Bronchial epithelial cell (primary cell): ENCODE measurements at regions not wholly inside any gene's neighbourhood (a gene's known extent, or its start where the extent isn't known, plus 50 kb on each side); places are given as distances from the start of the nearest gene placed in this dataset.

Experiments
- DNase-seq: peaks from one replicate; pipeline ENCODE4 v3.0.0-alpha.2; 2010; ENCODE audit warnings: low read depth
- FAIRE-seq: peaks from 2 replicates; lab custom pipeline; 2011; peaks lifted over from hg19 to GRCh38; lab: Jason Lieb, UNC
- H3K27me3 ChIP-seq: 2 replicates; pipeline ENCODE4 v1.5.1; 2011; ENCODE audit warnings: low read length; ENCODE audit not compliant: control insufficient read depth, insufficient read depth
- H3K36me3 ChIP-seq: 2 replicates; pipeline ENCODE4 v1.5.1; 2011; ENCODE audit warnings: low read length; ENCODE audit not compliant: control insufficient read depth, insufficient read depth
- H3K4me3 ChIP-seq: 2 replicates; pipeline ENCODE4 v1.5.1; 2011; ENCODE audit warnings: mild to moderate bottlenecking, low read depth, low read length, control low read depth
- CTCF ChIP-seq: IDR thresholded peaks from 2 replicates; pipeline ENCODE4 v1.5.1; 2011; ENCODE audit warnings: mild to moderate bottlenecking, moderate library complexity, low read length, control low read depth, inconsistent platforms; ENCODE audit not compliant: insufficient read depth, severe bottlenecking

GRCh38 chr13:22112956-22113745, 442.3 kb downstream of the FGF9 start:
- DNase-seq (no peak), FAIRE-seq (no peak)
- Histone ChIP-seq H3K27me3 (peaks cover 1% of the 10 kb centered on the region), H3K36me3 (no peaks in the 10 kb centered on the region), H3K4me3 (no peak overlapping the region)
- TF ChIP-seq CTCF, result no peak

GRCh38 chr13:22114630-22115311, 443.9 kb downstream of the FGF9 start:
- no peak for FAIRE-seq
- TF ChIP-seq CTCF, result no peak
- DNase-seq, result no peak

GRCh38 chr13:22118158-22118557, 447.3 kb downstream of the FGF9 start:
- no peaks in the 10 kb centered on the region for H3K27me3 ChIP-seq
- FAIRE-seq, result no peak

More at GRCh38 chr13:22114630-22115311, 443.9 kb downstream of the FGF9 start:
- Histone ChIP-seq H3K4me3 (no peak overlapping the region), H3K36me3 (no peaks in the 10 kb centered on the region), H3K27me3 (no peaks in the 10 kb centered on the region)

GRCh38 chr13:22120646-22121045, 449.8 kb downstream of the FGF9 start:
- Histone ChIP-seq H3K36me3 (no peaks in the 10 kb centered on the region), H3K27me3 (no peaks in the 10 kb centered on the region), H3K4me3 (no peak overlapping the region)
- FAIRE-seq (no peak), DNase-seq (no peak)
- TF ChIP-seq CTCF, result no peak

More at GRCh38 chr13:22118158-22118557, 447.3 kb downstream of the FGF9 start:
- Histone ChIP-seq H3K4me3 (no peak overlapping the region), H3K36me3 (no peaks in the 10 kb centered on the region)
- no peak for DNase-seq
- TF ChIP-seq CTCF, result no peak

GRCh38 chr13:22121146-22121739, 450.4 kb downstream of the FGF9 start:
- Histone ChIP-seq H3K36me3 (no peaks in the 10 kb centered on the region), H3K27me3 (no peaks in the 10 kb centered on the region), H3K4me3 (no peak overlapping the region)
- DNase-seq (no peak), FAIRE-seq (no peak)
- no peak for TF ChIP-seq CTCF
